ENCODE measurements at regions not wholly inside any gene's neighbourhood (a gene's known extent, or its start where the extent isn't known, plus 50 kb on each side); places are given as distances from the start of the nearest gene placed in this dataset.

DNA sequence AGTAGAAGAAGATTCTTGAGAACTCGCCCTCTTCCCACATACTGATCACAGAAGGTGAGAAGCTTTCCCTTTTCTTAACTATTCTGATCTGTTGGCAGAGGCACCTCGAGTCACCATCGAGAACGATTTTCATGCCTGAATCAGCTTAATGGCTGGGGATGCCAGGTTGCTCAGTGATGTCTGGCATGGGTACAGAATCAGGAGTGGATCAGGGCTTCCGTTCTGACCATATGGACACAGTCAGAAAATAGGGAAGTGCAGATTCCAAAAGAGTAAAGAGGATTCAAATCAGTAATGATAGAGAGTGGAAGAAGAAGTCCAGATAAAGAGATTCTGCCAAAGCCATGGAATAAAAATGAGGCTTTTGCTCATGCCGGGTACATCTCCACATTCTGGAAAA lies 52.0 kb upstream of the GRB10 start:
- DNase-seq: no peak

DNA sequence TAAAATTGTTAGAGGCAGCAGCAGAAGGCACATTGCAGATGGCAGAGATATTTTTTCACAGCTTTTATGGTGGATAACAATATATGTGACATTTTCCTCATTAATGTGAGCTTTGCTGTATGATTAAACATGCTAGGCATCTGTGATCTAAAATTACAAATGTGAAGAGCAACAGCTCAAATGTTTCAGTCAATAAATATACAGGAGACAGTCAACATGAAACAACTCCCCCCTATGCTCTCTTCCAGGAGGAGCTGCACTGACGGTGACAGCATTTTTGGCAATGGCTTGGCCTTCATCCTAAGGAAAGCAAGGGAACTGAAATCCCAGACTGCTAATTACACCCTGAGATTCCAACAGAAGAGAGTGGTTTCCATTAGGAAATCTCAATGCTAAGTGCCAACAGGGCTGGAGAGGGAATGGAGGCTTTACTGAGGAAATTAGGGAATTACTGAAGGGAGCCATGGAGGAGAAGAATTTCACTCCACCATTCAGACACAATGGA lies 51.4 kb upstream of the GRB10 start:
- DNase-seq: no peak

More for the DNA sequence above, 52.0 kb upstream of the GRB10 start:
- in situ Hi-C loops (cut with HindIII; ENCODE audit: low pct_ligation_motif_present, low pct_unique_long_range_greater_than_20kb, low sequenced_read_pairs): no loop called here

DNA sequence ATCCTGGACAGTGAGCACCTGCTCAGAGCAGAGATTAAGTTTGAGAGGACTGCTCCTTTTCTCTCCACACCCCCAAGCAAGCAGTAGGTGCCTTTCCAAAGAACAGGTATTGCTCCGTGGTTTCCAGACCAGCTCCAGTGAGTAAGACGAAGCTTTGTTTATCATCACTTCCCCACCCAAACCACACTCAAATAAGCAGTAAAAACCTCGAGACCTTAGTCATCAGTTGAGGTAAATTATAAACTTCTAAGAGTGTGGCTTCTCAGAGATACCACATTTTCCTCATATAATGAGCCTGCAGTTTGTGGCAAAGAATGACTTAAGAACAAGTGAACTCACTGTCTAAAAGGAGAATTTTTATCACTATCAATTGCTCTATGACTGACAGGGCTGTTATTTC lies 50.0 kb upstream of the GRB10 start:
- peak; percentile 92 for DNase-seq
- in situ Hi-C loops (cut with HindIII; ENCODE audit: low pct_ligation_motif_present, low pct_unique_long_range_greater_than_20kb, low sequenced_read_pairs): no loop called here

More for the DNA sequence above, 51.4 kb upstream of the GRB10 start:
- in situ Hi-C loops (cut with HindIII; ENCODE audit: low pct_ligation_motif_present, low pct_unique_long_range_greater_than_20kb, low sequenced_read_pairs): no loop called here
